OCI-LY7 (cell line): ENCODE measurements at regions not wholly inside any gene's neighbourhood (a gene's known extent, or its start where the extent isn't known, plus 50 kb on each side); places are given as distances from the start of the nearest gene placed in this dataset.
A peak's percentile ranks its signal among the peaks of the same experiment; 100 is the strongest.
"Not testable (repeated sequence)": the region's sequence is repeated elsewhere in the genome, so short reads cannot be mapped to it uniquely, and the experiment has no call there.

Experiments
- EZH2phosphoT487 ChIP-seq: fragments of 200-600 bp; sonication (generic); IDR thresholded peaks from 2 replicates; pipeline ENCODE4 v1.6.1; 2018; ENCODE audit warnings: low read depth, borderline replicate concordance, mild to moderate bottlenecking, mixed run types, antibody characterized with exemption, low read length, moderate library complexity, mixed read lengths
- TF ChIP-seq, protein P1 (sequence below): fragments of 200-600 bp; sonication (generic); conservative IDR thresholded peaks from 2 replicates; pipeline ENCODE4 v1.5.1; 2014; ENCODE audit warnings: mild to moderate bottlenecking, antibody characterized with exemption, low read length, moderate library complexity, mixed read lengths

DNA sequence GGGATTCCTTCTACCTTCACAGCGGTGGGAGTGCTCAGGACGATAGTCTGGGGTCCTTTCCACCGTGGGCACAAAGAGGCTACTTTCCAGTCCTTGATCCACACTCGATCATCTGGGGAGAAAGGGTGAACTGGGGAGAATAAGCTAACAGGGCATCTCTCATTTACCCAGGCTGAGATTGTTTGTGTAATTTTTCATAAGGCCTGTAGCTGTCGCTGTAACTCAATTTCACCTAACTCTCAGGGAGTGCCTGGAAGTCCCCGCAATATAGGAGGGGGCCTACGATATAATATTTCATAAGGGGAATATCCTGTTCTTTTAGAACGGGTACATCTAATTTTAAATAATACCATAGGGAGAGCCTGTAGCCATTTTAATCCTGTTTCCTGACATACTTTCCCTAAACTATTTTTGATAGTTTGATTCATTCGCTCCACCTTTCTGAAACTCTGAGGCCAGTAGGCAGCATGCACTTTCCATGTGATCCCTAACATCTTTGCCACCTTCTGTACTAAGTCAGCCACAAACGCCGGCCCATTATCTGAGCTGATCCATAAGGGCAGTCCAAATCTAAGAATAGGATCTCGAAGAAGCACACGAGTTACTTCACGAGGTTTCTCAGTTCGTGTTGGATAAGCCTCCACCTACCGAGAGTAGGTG, 127.2 kb upstream of the CCZ1B start:
- TF ChIP-seq, protein P1, sequence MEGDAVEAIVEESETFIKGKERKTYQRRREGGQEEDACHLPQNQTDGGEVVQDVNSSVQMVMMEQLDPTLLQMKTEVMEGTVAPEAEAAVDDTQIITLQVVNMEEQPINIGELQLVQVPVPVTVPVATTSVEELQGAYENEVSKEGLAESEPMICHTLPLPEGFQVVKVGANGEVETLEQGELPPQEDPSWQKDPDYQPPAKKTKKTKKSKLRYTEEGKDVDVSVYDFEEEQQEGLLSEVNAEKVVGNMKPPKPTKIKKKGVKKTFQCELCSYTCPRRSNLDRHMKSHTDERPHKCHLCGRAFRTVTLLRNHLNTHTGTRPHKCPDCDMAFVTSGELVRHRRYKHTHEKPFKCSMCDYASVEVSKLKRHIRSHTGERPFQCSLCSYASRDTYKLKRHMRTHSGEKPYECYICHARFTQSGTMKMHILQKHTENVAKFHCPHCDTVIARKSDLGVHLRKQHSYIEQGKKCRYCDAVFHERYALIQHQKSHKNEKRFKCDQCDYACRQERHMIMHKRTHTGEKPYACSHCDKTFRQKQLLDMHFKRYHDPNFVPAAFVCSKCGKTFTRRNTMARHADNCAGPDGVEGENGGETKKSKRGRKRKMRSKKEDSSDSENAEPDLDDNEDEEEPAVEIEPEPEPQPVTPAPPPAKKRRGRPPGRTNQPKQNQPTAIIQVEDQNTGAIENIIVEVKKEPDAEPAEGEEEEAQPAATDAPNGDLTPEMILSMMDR = peak; percentile 60
- TF ChIP-seq EZH2phosphoT487 = not testable (repeated sequence)
